ENCODE measurements at regions not wholly inside any gene's neighbourhood (a gene's known extent, or its start where the extent isn't known, plus 50 kb on each side); places are given as distances from the start of the nearest gene placed in this dataset.

GRCh38 chr2:198316852-198317396 is 512.5 kb downstream of the PLCL1 start:
- H3K27me3 ChIP-seq (ENCODE audit: control insufficient read depth in 2 of 2, insufficient read depth in 2 of 2, low read length in 2 of 2), result peaks cover 0 to 7% of the 10 kb centered on the region in 2 experiments; a peak in 1 of 5 replicates
- no peaks in the 10 kb centered on the region for H3K36me3 ChIP-seq (ENCODE audit: control insufficient read depth, insufficient read depth, low read length)
- 0% methylated on average over 7 of the region's 7 CpGs for WGBS (ENCODE audit: insufficient coverage, low coverage, missing lambda C conversion rate)
- no peak overlapping the region for H3K27ac ChIP-seq (ENCODE audit: extremely low read depth, low read depth, low read length)
- H3K9ac ChIP-seq (ENCODE audit: insufficient read depth in 1 of 2, low read depth in 2 of 2, low read length in 2 of 2), result no peak overlapping the region
- H3K9me3 ChIP-seq (replicated peaks; ENCODE audit: control insufficient read depth, insufficient read depth, low read depth, low read length), result no peaks in the 10 kb centered on the region
- H2AFZ ChIP-seq (ENCODE audit: low read depth, low read length), result no peak overlapping the region
- H3K4me1 ChIP-seq (replicated peaks in 1 of 2; ENCODE audit: control insufficient read depth in 2 of 2, insufficient read depth in 2 of 2, low read length in 2 of 2), result no peaks in the 10 kb centered on the region
- no peaks in the 10 kb centered on the region for H4K20me1 ChIP-seq (replicated peaks; ENCODE audit: control insufficient read depth, insufficient read depth, low read length)
- BruUV-seq (replicated peaks), result no TSS peak
- DNase-seq (ENCODE audit: extremely low read depth in 1 of 4, low spot score in 3 of 4), result no peak
- no peak overlapping the region for H3K4me3 ChIP-seq
- H3K9me1 ChIP-seq (ENCODE audit: control insufficient read depth, insufficient read depth, low read length), result no peaks in the 10 kb centered on the region
- in situ Hi-C loops (cut with MboI) (loop anchor here (25.0 kb wide), 2 partner anchors 1170 to 1420 kb away; no protein-coding TSS in a partner anchor), intact Hi-C loops (cut with micrococcal nuclease) (loop anchor here (10.0 kb wide), 1 partner anchor 1628 kb away; no protein-coding TSS in a partner anchor)
- ChIA-PET CTCF (ENCODE audit: low intra/inter-chr PET ratio) (no interaction called here), POLR2A (no interaction called here)
- ATAC-seq, result no peak
- TF ChIP-seq DPF2 (IDR thresholded peaks at IDR 0.05) (no peak), KLF6 (CRISPR knock-in tag; IDR thresholded peaks at IDR 0.05; ENCODE audit: borderline replicate concordance) (no peak), TAF9B (IDR thresholded peaks at IDR 0.05; ENCODE audit: partially characterized antibody) (no peak), ZNF586 (CRISPR knock-in tag; conservative IDR thresholded peaks at IDR 0.05) (no peak), ZNF551 (CRISPR knock-in tag; IDR thresholded peaks at IDR 0.05) (no peak), ADNP (tag; IDR thresholded peaks at IDR 0.05) (no peak), ZNF197 (CRISPR knock-in tag; IDR thresholded peaks at IDR 0.05; ENCODE audit: low read depth) (no peak), ZBTB1 (CRISPR knock-in tag; IDR thresholded peaks at IDR 0.05; ENCODE audit: borderline replicate concordance, low read depth) (no peak), RFX1 (IDR thresholded peaks at IDR 0.05) (no peak), NONO (IDR thresholded peaks at IDR 0.05; ENCODE audit: low read depth in 2 of 2, low read length in 1 of 2) (no peak), PHB2 (IDR thresholded peaks at IDR 0.05; ENCODE audit: low read depth) (no peak), PTRF (tag; IDR thresholded peaks at IDR 0.05) (no peak), SP2 (IDR thresholded peaks at IDR 0.05; ENCODE audit: extremely low read depth, low read depth, low read length, poor library complexity, severe bottlenecking) (no peak), DDX20 (tag; IDR thresholded peaks at IDR 0.05; ENCODE audit: low read depth) (no peak), ZNF23 (CRISPR knock-in tag; IDR thresholded peaks at IDR 0.05) (no peak)
- H3K79me2 ChIP-seq (ENCODE audit: control insufficient read depth, insufficient read depth, low read length), result no peaks in the 10 kb centered on the region
- no peak for FAIRE-seq
- H3K4me2 ChIP-seq (ENCODE audit: insufficient read depth, low read length), result no peak overlapping the region
